ENCODE measurements at regions not wholly inside any gene's neighbourhood (a gene's known extent, or its start where the extent isn't known, plus 50 kb on each side); places are given as distances from the start of the nearest gene placed in this dataset.

GRCh38 chr2:240362216-240362755 lies 73.2 kb upstream of the GPC1 start:
- peaks cover 3% of the 10 kb centered on the region for H3K36me3 Mint-ChIP-seq (ENCODE audit: low read depth, unreplicated experiment)
- Histone ChIP-seq H3K27ac (ENCODE audit: low read depth, low read length) (no peak overlapping the region), H4K20me1 (ENCODE audit: insufficient read depth, low read length) (no peaks in the 10 kb centered on the region)

GRCh38 chr2:240362826-240363745 lies 72.4 kb upstream of the GPC1 start:
- no peak overlapping the region for H3K9ac ChIP-seq (ENCODE audit: low read length)
- Mint-ChIP-seq H3K4me3 (ENCODE audit: unreplicated experiment) (no peak overlapping the region), H3K4me1 (ENCODE audit: low read depth, unreplicated experiment) (peaks cover under 1% of the 10 kb centered on the region), H3K36me3 (ENCODE audit: low read depth, unreplicated experiment) (peaks cover 3% of the 10 kb centered on the region), H3K27ac (ENCODE audit: unreplicated experiment) (no peak overlapping the region), H3K9me3 (ENCODE audit: unreplicated experiment) (peaks cover 23% of the 10 kb centered on the region), H3K27me3 (ENCODE audit: low read depth, unreplicated experiment) (peaks cover 15% of the 10 kb centered on the region)
- no peak overlapping the region for H3K27ac ChIP-seq (ENCODE audit: low read depth, low read length)
- H2AFZ ChIP-seq (ENCODE audit: low read depth, low read length): no peak overlapping the region
- H3K4me1 ChIP-seq (ENCODE audit: insufficient read depth, low read length): no peaks in the 10 kb centered on the region
- H3K36me3 ChIP-seq (ENCODE audit: insufficient read depth, low read length): no peaks in the 10 kb centered on the region
- TF ChIP-seq EZH2 (IDR thresholded peaks at IDR 0.05; ENCODE audit: insufficient read depth, low read length) (no peak), CTCF (IDR thresholded peaks at IDR 0.05; ENCODE audit: insufficient read depth, low read depth, low read length) (no peak)
- peaks cover 19% of the 10 kb centered on the region for H3K9me3 ChIP-seq (ENCODE audit: insufficient read depth, low read depth, low read length)
- H4K20me1 ChIP-seq (ENCODE audit: insufficient read depth, low read length): no peaks in the 10 kb centered on the region
- FAIRE-seq (no peak), DNase-seq (ENCODE audit: low read depth) (no peak)
- no peak overlapping the region for H3K4me2 ChIP-seq (ENCODE audit: low read length)
- no peaks in the 10 kb centered on the region for H3K79me2 ChIP-seq (ENCODE audit: insufficient read depth, low read length)
- H3K4me3 ChIP-seq (ENCODE audit: insufficient read depth, low read depth, low read length): no peak overlapping the region
- H3K27me3 ChIP-seq (ENCODE audit: insufficient read depth, low read length): no peaks in the 10 kb centered on the region

More at GRCh38 chr2:240362216-240362755, 73.2 kb upstream of the GPC1 start:
- peaks cover 19% of the 10 kb centered on the region for H3K9me3 ChIP-seq (ENCODE audit: insufficient read depth, low read depth, low read length)
- Mint-ChIP-seq H3K27me3 (ENCODE audit: low read depth, unreplicated experiment) (peaks cover 17% of the 10 kb centered on the region), H3K4me1 (ENCODE audit: low read depth, unreplicated experiment) (no peaks in the 10 kb centered on the region), H3K4me3 (ENCODE audit: unreplicated experiment) (no peak overlapping the region), H3K9me3 (ENCODE audit: unreplicated experiment) (peaks cover 26% of the 10 kb centered on the region), H3K27ac (ENCODE audit: unreplicated experiment) (no peak overlapping the region)
- TF ChIP-seq CTCF (IDR thresholded peaks at IDR 0.05; ENCODE audit: insufficient read depth, low read depth, low read length) (no peak), EZH2 (IDR thresholded peaks at IDR 0.05; ENCODE audit: insufficient read depth, low read length) (no peak)
- H3K27me3 ChIP-seq (ENCODE audit: insufficient read depth, low read length): no peaks in the 10 kb centered on the region
- DNase-seq (ENCODE audit: low read depth) (no peak), FAIRE-seq (no peak)
- no peaks in the 10 kb centered on the region for H3K36me3 ChIP-seq (ENCODE audit: insufficient read depth, low read length)
- no peaks in the 10 kb centered on the region for H3K79me2 ChIP-seq (ENCODE audit: insufficient read depth, low read length)
- no peak overlapping the region for H3K4me3 ChIP-seq (ENCODE audit: insufficient read depth, low read depth, low read length)
- no peaks in the 10 kb centered on the region for H3K4me1 ChIP-seq (ENCODE audit: insufficient read depth, low read length)
- no peak overlapping the region for H2AFZ ChIP-seq (ENCODE audit: low read depth, low read length)
- no peak overlapping the region for H3K4me2 ChIP-seq (ENCODE audit: low read length)
- H3K9ac ChIP-seq (ENCODE audit: low read length): no peak overlapping the region

Data from astrocyte (in vitro differentiated cells and primary cell).